Epithelial cell of proximal tubule (primary cell): ENCODE measurements at regions not wholly inside any gene's neighbourhood (a gene's known extent, or its start where the extent isn't known, plus 50 kb on each side); places are given as distances from the start of the nearest gene placed in this dataset.

Source experiments
- DNase-seq: peaks from one replicate; pipeline ENCODE4 v3.0.0-alpha.2; 2011; ENCODE audit warnings: low read depth
- H3K4me3 ChIP-seq: 2 replicates; pipeline ENCODE4 v1.5.1; 2011; ENCODE audit warnings: low read depth, mild to moderate bottlenecking, low read length
- CTCF ChIP-seq: conservative IDR thresholded peaks from 2 replicates; pipeline ENCODE4 v1.5.1; 2012; ENCODE audit warnings: low read depth, mild to moderate bottlenecking, low read length

DNA sequence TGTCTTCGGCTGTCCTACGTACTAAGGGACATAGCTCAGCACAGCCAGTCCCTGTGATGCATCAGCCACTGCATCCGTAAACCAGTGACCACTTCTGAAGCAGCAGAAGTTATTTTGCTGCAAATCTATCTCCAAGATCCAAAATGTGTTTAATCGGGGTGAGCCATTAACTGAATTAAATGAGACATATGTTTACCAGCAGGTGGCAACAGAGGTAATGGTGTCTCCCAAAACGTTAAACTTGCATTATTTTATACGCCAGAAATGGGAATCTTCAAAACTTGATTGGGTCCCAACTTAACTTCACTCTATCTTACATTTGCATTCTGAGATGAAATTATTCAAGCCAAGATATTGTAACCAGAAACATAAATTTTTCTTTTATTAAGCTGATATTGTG lies 75.3 kb upstream of the BOC start:
- peak; percentile 7 for DNase-seq
- H3K4me3 ChIP-seq = no peak overlapping the region
- peak; percentile 68 for TF ChIP-seq CTCF

GRCh38 chr3:113136544-113136943 lies 74.8 kb upstream of the BOC start:
- no peak overlapping the region for H3K4me3 ChIP-seq
- no peak for TF ChIP-seq CTCF
- DNase-seq = no peak

DNA sequence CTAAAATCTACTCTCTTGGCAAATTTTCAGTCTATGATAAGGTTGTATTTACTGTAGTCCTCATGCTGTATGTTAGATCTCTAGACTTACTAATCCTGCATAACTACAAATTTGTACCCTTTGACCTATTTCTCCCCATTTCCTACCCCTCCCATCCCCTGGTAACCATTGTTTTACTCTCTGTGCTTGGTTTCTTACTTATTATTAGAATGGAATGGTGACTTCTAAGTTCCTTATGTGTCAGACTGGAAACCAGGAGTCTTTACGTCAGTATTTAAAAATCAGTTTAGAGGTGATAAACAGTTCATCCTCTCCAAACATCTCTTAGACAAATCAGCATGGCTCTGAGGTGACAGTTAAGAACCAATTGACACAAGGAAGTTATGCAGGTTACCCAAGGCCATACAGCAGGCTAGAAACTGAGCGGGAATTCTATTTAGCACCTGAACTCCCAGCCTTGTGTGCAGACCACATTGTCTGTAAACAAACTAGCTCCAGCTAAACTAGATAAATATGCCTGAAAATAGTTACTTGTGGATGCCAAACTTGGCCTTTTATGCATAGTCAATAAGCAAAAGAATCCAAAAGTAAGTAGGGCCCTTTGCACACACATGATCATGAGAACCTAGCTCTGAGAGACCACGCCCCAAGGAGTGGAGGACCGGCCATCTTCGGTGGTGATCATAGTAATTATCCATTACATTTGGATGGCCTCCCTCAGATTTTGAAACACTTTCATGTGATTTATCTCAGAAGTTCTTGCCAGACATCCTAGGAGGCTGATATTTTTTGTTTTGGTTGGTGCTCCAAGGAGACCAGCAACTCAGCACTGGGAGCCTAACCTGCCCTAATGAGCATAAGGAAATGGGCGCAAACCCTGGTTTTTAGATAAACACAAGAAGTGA lies 72.3 kb upstream of the BOC start:
- no peak overlapping the region for H3K4me3 ChIP-seq
- DNase-seq = no peak
- TF ChIP-seq CTCF = no peak

GRCh38 chr3:113140876-113141275 lies 70.5 kb upstream of the BOC start:
- TF ChIP-seq CTCF = no peak
- H3K4me3 ChIP-seq = no peak overlapping the region
- DNase-seq = no peak

DNA sequence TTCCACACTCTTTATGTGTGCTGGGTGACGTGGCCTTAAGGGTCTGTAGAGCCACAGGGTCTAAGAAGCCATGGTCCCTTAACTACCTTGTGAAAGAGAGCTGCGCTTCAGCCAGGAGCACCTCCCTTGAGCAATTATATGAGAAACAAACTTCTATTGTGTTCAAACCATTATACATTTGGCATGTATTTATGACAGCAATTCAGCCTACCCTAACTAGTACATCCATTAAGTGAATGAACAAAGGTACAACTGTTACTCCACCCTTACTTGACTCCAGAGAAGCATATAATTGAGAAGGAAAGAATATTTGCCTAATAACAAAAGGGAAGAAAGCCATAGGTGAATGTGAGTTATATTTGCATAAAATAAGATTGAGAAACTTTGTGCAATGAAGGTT lies 69.8 kb upstream of the BOC start:
- H3K4me3 ChIP-seq = no peak overlapping the region
- no peak for DNase-seq
- TF ChIP-seq CTCF = no peak

DNA sequence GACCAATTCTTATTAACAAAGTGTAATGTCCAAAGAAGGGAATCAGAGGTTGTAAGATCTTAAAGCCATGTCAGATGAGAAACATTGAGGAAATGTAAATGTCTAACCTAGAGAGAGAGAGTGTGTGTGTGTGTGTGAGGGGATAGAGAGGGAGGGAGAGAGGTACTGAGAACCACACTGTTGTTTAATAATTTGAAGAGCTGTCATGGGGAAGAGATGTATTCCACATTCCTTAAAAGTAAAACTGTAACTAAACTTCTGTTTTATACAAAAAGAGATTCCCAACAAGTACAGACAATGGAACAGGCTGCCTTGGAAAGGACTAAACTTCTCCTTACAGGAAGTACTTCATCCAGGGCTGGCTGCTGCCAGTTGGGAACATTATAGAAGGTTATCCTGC lies 68.9 kb upstream of the BOC start:
- TF ChIP-seq CTCF = no peak
- H3K4me3 ChIP-seq = no peak overlapping the region
- DNase-seq = peak; percentile 46

- no peak for TF ChIP-seq CTCF
- no peak overlapping the region for H3K4me3 ChIP-seq
- DNase-seq = no peak
These were observed 68.0 kb upstream of the BOC start for GRCh38 chr3:113143353-113143752.
